Sigmoid colon (tissue), 4 donors: ENCODE measurements at regions not wholly inside any gene's neighbourhood (a gene's known extent, or its start where the extent isn't known, plus 50 kb on each side); places are given as distances from the start of the nearest gene placed in this dataset.

ENCODE experiments used
- EP300 ChIP-seq, 4 donors: sonication (generic); formaldehyde crosslinking; IDR thresholded peaks; one replicate each; pipeline ENCODE4 v1.6.1; 2017; ENCODE audit warnings: antibody characterized with exemption in 4 of 4
- TF ChIP-seq, protein P1 (sequence below), 4 experiments: fragments of 450-650 bp in 3 of 4; fragments of 200-600 bp in 1 of 4; IDR thresholded peaks; one replicate each; pipeline ENCODE4 v1.5.1; 2016 to 2019; ENCODE audit warnings: antibody characterized with exemption in 4 of 4, mild to moderate bottlenecking in 3 of 4, moderate library complexity in 2 of 4

- TF ChIP-seq, protein P1, sequence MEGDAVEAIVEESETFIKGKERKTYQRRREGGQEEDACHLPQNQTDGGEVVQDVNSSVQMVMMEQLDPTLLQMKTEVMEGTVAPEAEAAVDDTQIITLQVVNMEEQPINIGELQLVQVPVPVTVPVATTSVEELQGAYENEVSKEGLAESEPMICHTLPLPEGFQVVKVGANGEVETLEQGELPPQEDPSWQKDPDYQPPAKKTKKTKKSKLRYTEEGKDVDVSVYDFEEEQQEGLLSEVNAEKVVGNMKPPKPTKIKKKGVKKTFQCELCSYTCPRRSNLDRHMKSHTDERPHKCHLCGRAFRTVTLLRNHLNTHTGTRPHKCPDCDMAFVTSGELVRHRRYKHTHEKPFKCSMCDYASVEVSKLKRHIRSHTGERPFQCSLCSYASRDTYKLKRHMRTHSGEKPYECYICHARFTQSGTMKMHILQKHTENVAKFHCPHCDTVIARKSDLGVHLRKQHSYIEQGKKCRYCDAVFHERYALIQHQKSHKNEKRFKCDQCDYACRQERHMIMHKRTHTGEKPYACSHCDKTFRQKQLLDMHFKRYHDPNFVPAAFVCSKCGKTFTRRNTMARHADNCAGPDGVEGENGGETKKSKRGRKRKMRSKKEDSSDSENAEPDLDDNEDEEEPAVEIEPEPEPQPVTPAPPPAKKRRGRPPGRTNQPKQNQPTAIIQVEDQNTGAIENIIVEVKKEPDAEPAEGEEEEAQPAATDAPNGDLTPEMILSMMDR (IDR thresholded peaks at IDR 0.05) = no peak
- TF ChIP-seq EP300 (IDR thresholded peaks at IDR 0.05) = no peak
Observed at GRCh38 chr9:105859428-105860091, 165.2 kb downstream of the TMEM38B start.
